Posterior vena cava (tissue), 2 donors: ENCODE measurements at regions not wholly inside any gene's neighbourhood (a gene's known extent, or its start where the extent isn't known, plus 50 kb on each side); places are given as distances from the start of the nearest gene placed in this dataset.

Source experiments
- DNase-seq: peaks from one replicate; pipeline ENCODE4 v3.0.0-alpha.2; 2020; ENCODE audit warnings: low spot score
- intact Hi-C, 2 donors: fragments of 100-400 bp; cut with DNase I; formaldehyde crosslinking; loops; one replicate each; pipeline versions ENCODE4 v1.14.1 to v1.14.2; 2022 to 2023
- donor health status: DM: yes; HTN: yes; CAD: no.
- donor health status: DM: yes; HTN: yes; CAD: no.

- DNase-seq = no peak
- intact Hi-C loops = no loop called here
These were observed 655.5 kb upstream of the FANCL start for GRCh38 chr2:58896638-58897037.

GRCh38 chr2:58895857-58896256 lies 654.7 kb upstream of the FANCL start:
- intact Hi-C loops = no loop called here

GRCh38 chr2:58893656-58894351 lies 652.7 kb upstream of the FANCL start:
- DNase-seq = no peak
- intact Hi-C loops = no loop called here

More at GRCh38 chr2:58895857-58896256, 654.7 kb upstream of the FANCL start:
- no peak for DNase-seq

GRCh38 chr2:58891828-58892377 lies 650.8 kb upstream of the FANCL start:
- no peak for DNase-seq
- intact Hi-C loops = no loop called here

- no peak for DNase-seq
- intact Hi-C loops = no loop called here
These were observed 649.9 kb upstream of the FANCL start for GRCh38 chr2:58890865-58891525.

GRCh38 chr2:58886009-58886408 lies 644.9 kb upstream of the FANCL start:
- intact Hi-C loops = no loop called here
- DNase-seq = no peak

- intact Hi-C loops = no loop called here
- no peak for DNase-seq
These were observed 638.7 kb upstream of the FANCL start for GRCh38 chr2:58879834-58880233.

GRCh38 chr2:58878778-58879177 lies 637.7 kb upstream of the FANCL start:
- DNase-seq = no peak
- intact Hi-C loops = no loop called here

- intact Hi-C loops = no loop called here
- DNase-seq = no peak
These were observed 635.0 kb upstream of the FANCL start for GRCh38 chr2:58876126-58876525.

- no peak for DNase-seq
- intact Hi-C loops = no loop called here
These were observed 634.3 kb upstream of the FANCL start for GRCh38 chr2:58875436-58875835.

GRCh38 chr2:58871469-58872142 lies 630.5 kb upstream of the FANCL start:
- intact Hi-C loops = no loop called here
- DNase-seq = no peak

GRCh38 chr2:58870704-58871103 lies 629.6 kb upstream of the FANCL start:
- intact Hi-C loops = no loop called here
- DNase-seq = no peak

- intact Hi-C loops = no loop called here
- no peak for DNase-seq
These were observed 625.8 kb upstream of the FANCL start for GRCh38 chr2:58866946-58867345.

GRCh38 chr2:58866527-58866926 lies 625.4 kb upstream of the FANCL start:
- intact Hi-C loops = no loop called here
- no peak for DNase-seq

- intact Hi-C loops = no loop called here
These were observed 624.9 kb upstream of the FANCL start for GRCh38 chr2:58866040-58866439.

GRCh38 chr2:58865436-58865835 lies 624.3 kb upstream of the FANCL start:
- intact Hi-C loops = no loop called here
- no peak for DNase-seq

More at GRCh38 chr2:58866040-58866439, 624.9 kb upstream of the FANCL start:
- DNase-seq = no peak

- no peak for DNase-seq
- intact Hi-C loops = no loop called here
These were observed 621.1 kb upstream of the FANCL start for GRCh38 chr2:58862244-58862643.

- no peak for DNase-seq
- intact Hi-C loops = no loop called here
These were observed 619.5 kb upstream of the FANCL start for GRCh38 chr2:58860586-58860985.

GRCh38 chr2:58856100-58856499 lies 615.0 kb upstream of the FANCL start:
- intact Hi-C loops = no loop called here
- no peak for DNase-seq

GRCh38 chr2:58853420-58853819 lies 612.3 kb upstream of the FANCL start:
- intact Hi-C loops = no loop called here
- DNase-seq = no peak
